Stromal cell of bone marrow (primary cell): ENCODE measurements at regions not wholly inside any gene's neighbourhood (a gene's known extent, or its start where the extent isn't known, plus 50 kb on each side); places are given as distances from the start of the nearest gene placed in this dataset.
"Not testable (repeated sequence)": the region's sequence is repeated elsewhere in the genome, so short reads cannot be mapped to it uniquely, and the experiment has no call there.

Experiments used
- DNase-seq: peaks from one replicate; pipeline ENCODE4 v3.0.0-alpha.2; 2012; ENCODE audit warnings: low read depth

GRCh38 chr2:219727771-219728429 is 100.5 kb downstream of the SLC4A3 start:
- no peak for DNase-seq

GRCh38 chr2:219728991-219729487 is 101.6 kb downstream of the SLC4A3 start:
- no peak for DNase-seq

GRCh38 chr2:219731173-219731572 is 103.7 kb downstream of the SLC4A3 start:
- no peak for DNase-seq

- no peak for DNase-seq
Measured at GRCh38 chr2:219733106-219733505, 105.7 kb downstream of the SLC4A3 start.

- no peak for DNase-seq
Measured at GRCh38 chr2:219733746-219734145, 106.3 kb downstream of the SLC4A3 start.

GRCh38 chr2:219736209-219736608 is 108.8 kb downstream of the SLC4A3 start:
- DNase-seq: peak; percentile 67

GRCh38 chr2:219737270-219737691 is 109.9 kb downstream of the SLC4A3 start:
- no peak for DNase-seq

- DNase-seq: peak; percentile 26
Measured at GRCh38 chr2:219739066-219739465, 111.6 kb downstream of the SLC4A3 start.

GRCh38 chr2:219739866-219740440 is 112.5 kb downstream of the SLC4A3 start:
- DNase-seq: no peak

- DNase-seq: no peak
Measured at GRCh38 chr2:219743548-219743947, 116.1 kb downstream of the SLC4A3 start.

GRCh38 chr2:219744066-219744465 is 116.6 kb downstream of the SLC4A3 start:
- DNase-seq: no peak

- DNase-seq: no peak
Measured at GRCh38 chr2:219744600-219744999, 117.2 kb downstream of the SLC4A3 start.

- DNase-seq: no peak
Measured at GRCh38 chr2:219747637-219748036, 120.2 kb downstream of the SLC4A3 start.

GRCh38 chr2:219748671-219749570 is 121.5 kb downstream of the SLC4A3 start:
- DNase-seq: no peak

- DNase-seq: not testable (repeated sequence)
Measured at GRCh38 chr2:219751121-219751520, 123.7 kb downstream of the SLC4A3 start.

- DNase-seq: no peak
Measured at GRCh38 chr2:219752726-219753125, 125.3 kb downstream of the SLC4A3 start.

GRCh38 chr2:219758907-219759680 is 131.7 kb downstream of the SLC4A3 start:
- no peak for DNase-seq

- no peak for DNase-seq
Measured at GRCh38 chr2:219759801-219760200, 132.4 kb downstream of the SLC4A3 start.

- DNase-seq: no peak
Measured at GRCh38 chr2:219765231-219765911, 137.9 kb downstream of the SLC4A3 start.

- no peak for DNase-seq
Measured at GRCh38 chr2:219766658-219767057, 139.2 kb downstream of the SLC4A3 start.
